Colonic mucosa (tissue), 4 donors: ENCODE measurements at regions not wholly inside any gene's neighbourhood (a gene's known extent, or its start where the extent isn't known, plus 50 kb on each side); places are given as distances from the start of the nearest gene placed in this dataset.

Experiments used
- DNase-seq: peaks from one replicate; pipeline ENCODE4 v3.0.0-alpha.2; 2020
- H3K27ac ChIP-seq: fragments of 200-600 bp; one replicate; pipeline ENCODE4 v1.8.0; 2021
- H3K27me3 ChIP-seq: fragments of 200-600 bp; one replicate; pipeline ENCODE4 v1.8.0; 2021
- H3K36me3 ChIP-seq: fragments of 200-600 bp; one replicate; pipeline ENCODE4 v1.8.0; 2021
- H3K4me1 ChIP-seq: fragments of 200-600 bp; one replicate; pipeline ENCODE4 v1.8.0; 2021; ENCODE audit warnings: mild to moderate bottlenecking
- H3K4me3 ChIP-seq: fragments of 200-600 bp; one replicate; pipeline ENCODE4 v1.8.0; 2021
- H3K9ac ChIP-seq, 2 donors: one replicate each; pipeline ENCODE4 v1.7.0; 2013; ENCODE audit warnings: control low read depth in 2 of 2, low read depth in 2 of 2, low read length in 2 of 2
- H3K9me3 ChIP-seq: fragments of 200-600 bp; one replicate; pipeline ENCODE4 v1.8.0; 2021
- intact Hi-C: fragments of 100-400 bp; cut with DNase I; formaldehyde crosslinking; loops from one replicate; pipeline ENCODE4 v1.14.1; 2022
- TF ChIP-seq, protein P1 (sequence below): fragments of 200-600 bp; IDR thresholded peaks from one replicate; pipeline ENCODE4 v1.8.0; 2022; ENCODE audit warnings: antibody characterized with exemption, mild to moderate bottlenecking
- donor health status: healthy.
- donor health status: DM: no; HTN: no; CAD: no.
- donor health status: DM: no; HTN: no; CAD: no.

DNA sequence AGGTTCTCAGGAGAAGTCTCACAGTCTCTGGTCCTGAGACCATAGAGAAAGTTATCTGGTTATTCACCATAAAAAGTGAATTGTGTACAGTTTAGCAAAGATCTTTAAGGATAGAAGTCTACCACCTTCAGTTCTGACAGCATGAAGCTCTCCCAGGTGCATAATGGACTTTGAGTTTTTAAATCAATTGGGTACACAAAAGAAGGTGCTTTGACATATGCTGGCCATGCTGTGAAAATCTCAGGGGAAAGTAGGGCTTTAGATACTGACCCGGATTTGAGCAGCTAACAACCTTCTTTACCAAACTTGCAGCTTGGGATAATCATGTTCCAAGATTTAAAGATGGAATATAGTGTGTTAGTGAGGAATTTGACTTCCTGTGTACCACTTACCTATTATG, 264.2 kb downstream of the ZSWIM6 start:
- H3K9me3 ChIP-seq = no peaks in the 10 kb centered on the region
- no peaks in the 10 kb centered on the region for H3K4me1 ChIP-seq
- TF ChIP-seq, protein P1, sequence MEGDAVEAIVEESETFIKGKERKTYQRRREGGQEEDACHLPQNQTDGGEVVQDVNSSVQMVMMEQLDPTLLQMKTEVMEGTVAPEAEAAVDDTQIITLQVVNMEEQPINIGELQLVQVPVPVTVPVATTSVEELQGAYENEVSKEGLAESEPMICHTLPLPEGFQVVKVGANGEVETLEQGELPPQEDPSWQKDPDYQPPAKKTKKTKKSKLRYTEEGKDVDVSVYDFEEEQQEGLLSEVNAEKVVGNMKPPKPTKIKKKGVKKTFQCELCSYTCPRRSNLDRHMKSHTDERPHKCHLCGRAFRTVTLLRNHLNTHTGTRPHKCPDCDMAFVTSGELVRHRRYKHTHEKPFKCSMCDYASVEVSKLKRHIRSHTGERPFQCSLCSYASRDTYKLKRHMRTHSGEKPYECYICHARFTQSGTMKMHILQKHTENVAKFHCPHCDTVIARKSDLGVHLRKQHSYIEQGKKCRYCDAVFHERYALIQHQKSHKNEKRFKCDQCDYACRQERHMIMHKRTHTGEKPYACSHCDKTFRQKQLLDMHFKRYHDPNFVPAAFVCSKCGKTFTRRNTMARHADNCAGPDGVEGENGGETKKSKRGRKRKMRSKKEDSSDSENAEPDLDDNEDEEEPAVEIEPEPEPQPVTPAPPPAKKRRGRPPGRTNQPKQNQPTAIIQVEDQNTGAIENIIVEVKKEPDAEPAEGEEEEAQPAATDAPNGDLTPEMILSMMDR = no peak
- no peaks in the 10 kb centered on the region for H3K27me3 ChIP-seq
- no peak overlapping the region for H3K27ac ChIP-seq
- H3K4me3 ChIP-seq = no peak overlapping the region
- DNase-seq = no peak
- intact Hi-C loops = no loop called here
- no peaks in the 10 kb centered on the region for H3K36me3 ChIP-seq
- H3K9ac ChIP-seq = no peak overlapping the region

DNA sequence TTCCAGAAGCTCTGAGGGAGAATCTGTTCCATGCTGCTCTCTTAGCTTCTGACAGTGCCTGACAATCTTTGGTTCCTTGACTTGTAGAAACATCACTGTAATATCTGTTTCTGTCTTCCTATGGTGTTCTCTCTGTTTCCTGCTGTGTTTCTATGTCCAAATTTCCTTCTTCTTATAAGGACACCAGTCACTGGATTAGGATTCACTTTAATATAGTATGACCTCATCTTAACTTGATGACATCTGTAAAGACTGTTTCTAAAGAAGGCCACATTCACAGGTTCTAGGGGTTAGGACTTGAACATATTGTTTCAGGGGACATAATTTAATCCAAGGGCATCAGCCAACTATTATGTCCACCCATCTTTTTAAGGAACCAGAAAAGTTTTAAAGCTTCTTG, 265.6 kb downstream of the ZSWIM6 start:
- Histone ChIP-seq H3K9me3 (no peaks in the 10 kb centered on the region), H3K27me3 (no peaks in the 10 kb centered on the region), H3K27ac (no peak overlapping the region), H3K4me1 (no peaks in the 10 kb centered on the region), H3K9ac (no peak overlapping the region), H3K36me3 (no peaks in the 10 kb centered on the region), H3K4me3 (no peak overlapping the region)
- TF ChIP-seq, protein P1 = no peak
- intact Hi-C loops = no loop called here
- no peak for DNase-seq

DNA sequence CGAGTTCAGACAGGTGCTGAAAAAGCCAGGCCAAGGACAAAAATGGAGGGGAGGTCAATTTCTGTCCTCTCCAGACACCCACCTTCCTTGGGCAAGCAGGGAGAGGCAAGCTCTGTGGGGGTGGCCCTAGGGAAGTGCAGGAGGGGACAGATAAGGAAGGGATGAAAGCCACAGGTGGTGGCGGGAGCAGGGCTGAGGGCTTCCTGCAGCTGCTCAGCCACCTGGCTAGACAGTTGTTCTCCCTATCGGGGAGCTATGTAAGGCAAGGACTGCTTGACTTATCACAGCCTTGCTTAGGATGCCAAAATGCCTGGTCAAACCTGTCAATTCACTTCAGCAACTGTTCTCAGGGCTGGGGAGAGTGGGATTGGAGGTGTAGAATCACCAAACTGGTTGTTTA, 266.1 kb downstream of the ZSWIM6 start:
- Histone ChIP-seq H3K36me3 (no peaks in the 10 kb centered on the region), H3K9me3 (no peaks in the 10 kb centered on the region), H3K4me3 (no peak overlapping the region), H3K27me3 (no peaks in the 10 kb centered on the region), H3K27ac (no peak overlapping the region), H3K9ac (no peak overlapping the region), H3K4me1 (no peaks in the 10 kb centered on the region)
- no peak for DNase-seq
- TF ChIP-seq, protein P1 = no peak
- intact Hi-C loops = no loop called here

DNA sequence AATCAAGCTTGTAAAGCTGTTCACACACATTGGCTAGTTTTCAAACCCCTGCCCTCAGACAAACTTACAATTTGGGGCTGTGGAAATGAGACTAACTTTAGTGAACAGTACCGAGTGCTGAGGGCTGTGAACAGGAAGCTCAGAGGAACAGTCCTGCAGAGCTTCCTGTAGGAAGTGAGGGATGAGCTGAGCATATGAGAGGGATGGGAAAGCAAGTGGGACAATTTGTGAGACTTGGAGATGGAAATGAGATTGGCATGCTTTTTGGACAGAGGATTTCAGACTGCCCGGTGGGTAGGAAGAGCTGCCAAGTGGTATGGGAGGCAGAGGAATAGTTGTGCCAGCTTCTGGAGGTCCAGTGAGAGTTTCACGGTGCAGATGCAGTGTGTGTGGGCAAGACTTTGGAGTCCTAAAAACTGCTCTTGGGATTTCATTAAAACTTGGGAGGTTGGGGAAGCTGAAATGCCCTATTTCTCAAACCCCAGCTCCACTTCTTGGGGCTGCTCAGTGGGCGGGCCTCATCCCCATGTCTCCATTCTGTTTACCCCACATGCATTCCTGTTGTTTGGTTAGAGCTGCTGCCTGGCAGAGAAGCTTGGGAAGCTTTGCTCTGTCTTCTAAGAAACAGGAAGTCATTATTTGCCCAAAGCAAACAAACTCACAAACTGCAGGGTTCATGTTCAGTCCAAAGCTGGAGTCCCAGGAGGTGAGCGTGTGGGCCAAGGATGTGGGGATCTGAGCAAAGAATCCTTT, 267.5 kb downstream of the ZSWIM6 start:
- DNase-seq = no peak
- H3K4me3 ChIP-seq = no peak overlapping the region
- H3K9me3 ChIP-seq = no peaks in the 10 kb centered on the region
- no peaks in the 10 kb centered on the region for H3K36me3 ChIP-seq
- TF ChIP-seq, protein P1 = no peak
- H3K9ac ChIP-seq = no peak overlapping the region
- intact Hi-C loops = no loop called here
- H3K27me3 ChIP-seq = no peaks in the 10 kb centered on the region
- H3K27ac ChIP-seq = no peak overlapping the region
- no peaks in the 10 kb centered on the region for H3K4me1 ChIP-seq

DNA sequence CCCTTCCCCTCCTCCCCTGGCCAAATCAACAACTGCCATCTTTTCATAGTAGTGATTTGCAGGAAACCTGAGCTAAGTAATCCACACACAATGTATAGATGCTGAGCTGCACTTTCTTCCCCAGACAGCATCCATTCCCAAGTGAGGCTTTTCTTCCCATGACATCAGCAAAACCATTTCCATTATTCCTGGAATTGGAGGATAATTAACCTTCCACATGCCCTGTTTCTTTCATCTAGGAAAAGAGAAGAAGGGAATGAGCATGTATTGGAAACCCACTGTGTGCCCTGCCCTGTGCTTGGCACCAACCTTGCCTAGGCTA, 268.0 kb downstream of the ZSWIM6 start:
- no peak overlapping the region for H3K4me3 ChIP-seq
- DNase-seq = no peak
- no peak overlapping the region for H3K27ac ChIP-seq
- H3K36me3 ChIP-seq = no peaks in the 10 kb centered on the region
- H3K27me3 ChIP-seq = no peaks in the 10 kb centered on the region
- intact Hi-C loops = no loop called here
- H3K4me1 ChIP-seq = no peaks in the 10 kb centered on the region
- H3K9ac ChIP-seq = no peak overlapping the region
- TF ChIP-seq, protein P1 = no peak
- no peaks in the 10 kb centered on the region for H3K9me3 ChIP-seq
